ENCODE measurements at regions not wholly inside any gene's neighbourhood (a gene's known extent, or its start where the extent isn't known, plus 50 kb on each side); places are given as distances from the start of the nearest gene placed in this dataset.
"Not testable (repeated sequence)": the region's sequence is repeated elsewhere in the genome, so short reads cannot be mapped to it uniquely, and the experiment has no call there.

DNA sequence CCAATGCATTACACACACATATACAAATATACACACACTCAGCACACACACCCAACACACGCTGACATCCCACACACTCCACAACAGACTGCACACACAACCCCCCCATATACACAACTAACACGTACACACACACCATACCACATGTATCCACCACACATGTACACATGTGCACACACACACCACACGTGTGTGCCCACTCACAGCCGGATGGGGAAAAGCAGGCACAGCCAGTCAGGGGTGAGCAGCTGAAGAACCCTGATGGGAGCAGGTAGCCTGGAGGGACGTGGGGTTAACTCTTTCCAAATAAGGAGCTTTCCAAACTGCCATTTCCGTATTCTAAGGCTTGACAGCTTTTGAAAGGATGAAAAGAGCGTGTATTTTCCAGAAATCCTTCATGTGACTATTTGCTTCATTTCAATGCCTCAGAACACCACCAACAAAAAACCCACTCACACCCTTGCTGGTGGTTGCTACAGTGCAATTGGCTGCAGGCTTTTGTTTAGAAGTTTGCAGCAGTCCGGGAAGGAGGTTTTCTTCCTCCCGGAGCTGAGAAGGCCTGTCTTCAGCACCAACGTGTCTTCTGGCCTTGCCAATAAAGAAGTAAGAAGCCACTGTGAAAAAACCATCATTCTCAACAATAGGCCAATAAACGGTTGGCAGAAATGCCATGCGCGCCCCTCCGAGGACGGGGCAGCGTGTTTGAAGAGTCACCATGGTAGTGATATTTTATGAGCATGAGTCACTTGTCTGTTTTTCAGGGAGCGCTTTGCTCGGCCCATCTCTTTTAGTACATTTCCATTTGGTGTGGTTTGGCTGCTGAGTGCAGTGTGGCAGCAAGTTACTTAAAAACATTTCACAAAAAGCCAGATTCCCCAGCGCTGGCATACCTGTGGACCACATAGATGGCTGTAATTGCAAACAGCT, 131.3 kb upstream of the GMDS start:
- no peak for DNase-seq (ENCODE audit: low read depth)

- DNase-seq (ENCODE audit: low read depth): no peak
These were observed 130.0 kb upstream of the GMDS start for GRCh38 chr6:2375443-2375842.

- no peak for DNase-seq (ENCODE audit: low read depth)
These were observed 124.2 kb upstream of the GMDS start for GRCh38 chr6:2369606-2370005.

DNA sequence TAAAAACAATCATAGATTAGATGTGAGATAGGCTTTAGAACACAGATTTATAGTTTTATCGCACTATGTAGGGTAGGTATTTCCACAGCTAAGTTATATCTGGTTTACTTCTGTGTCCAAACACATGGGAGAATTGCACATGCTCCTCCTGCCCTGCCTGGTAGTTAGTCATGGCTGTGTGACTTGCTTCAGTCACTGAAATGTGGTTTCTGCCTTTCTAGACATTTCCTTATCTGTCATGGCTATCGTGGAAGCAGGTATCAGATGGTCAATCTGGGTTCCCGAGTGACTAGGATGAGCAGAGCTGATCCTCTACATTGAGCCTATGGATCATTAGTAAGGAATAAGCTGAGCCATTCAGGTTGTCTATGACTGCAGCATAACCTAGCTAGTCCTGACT, 117.8 kb upstream of the GMDS start:
- DNase-seq (ENCODE audit: low read depth): no peak

- DNase-seq (ENCODE audit: low read depth): no peak
These were observed 115.8 kb upstream of the GMDS start for GRCh38 chr6:2361195-2361594.

- no peak for DNase-seq (ENCODE audit: low read depth)
These were observed 115.3 kb upstream of the GMDS start for GRCh38 chr6:2360716-2361115.

DNA sequence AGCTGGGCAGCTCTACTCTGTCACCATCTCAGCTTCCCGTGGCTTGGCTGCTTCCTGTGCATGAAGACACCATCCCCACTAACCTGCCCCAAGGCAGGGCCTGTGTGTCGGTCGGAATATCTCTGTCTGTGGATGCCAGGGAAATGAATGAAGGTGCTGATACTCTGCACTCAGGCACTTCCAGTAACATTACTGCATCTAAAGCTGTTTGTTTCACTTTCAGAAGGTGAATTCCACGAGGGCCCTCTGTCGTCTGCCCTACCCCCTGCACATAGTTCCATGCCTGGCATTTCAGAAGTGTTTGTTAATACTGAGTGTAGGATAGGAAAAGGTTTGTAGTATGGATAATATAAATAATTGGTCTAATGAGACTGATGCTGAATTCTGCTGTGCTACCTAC, 114.7 kb upstream of the GMDS start:
- no peak for DNase-seq (ENCODE audit: low read depth)

DNA sequence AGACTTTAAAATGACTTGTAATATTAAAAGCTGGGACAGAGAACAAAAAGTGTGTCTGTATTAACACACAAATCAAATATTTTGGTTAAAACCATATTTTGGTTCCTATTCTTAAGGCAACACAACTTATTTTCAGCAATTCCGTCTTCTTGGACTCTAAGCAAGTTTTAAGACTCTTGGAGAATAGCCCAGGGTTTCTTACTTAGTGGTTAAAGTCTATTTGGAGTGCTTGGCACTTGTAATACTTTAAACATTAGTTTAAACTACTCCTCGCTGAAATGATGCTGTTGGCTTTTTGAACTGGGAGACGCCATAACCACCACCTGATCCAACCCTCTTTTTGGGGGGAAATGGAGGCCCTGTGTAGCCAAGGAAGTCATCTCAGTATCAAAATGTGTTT, 109.7 kb upstream of the GMDS start:
- no peak for DNase-seq (ENCODE audit: low read depth)

DNA sequence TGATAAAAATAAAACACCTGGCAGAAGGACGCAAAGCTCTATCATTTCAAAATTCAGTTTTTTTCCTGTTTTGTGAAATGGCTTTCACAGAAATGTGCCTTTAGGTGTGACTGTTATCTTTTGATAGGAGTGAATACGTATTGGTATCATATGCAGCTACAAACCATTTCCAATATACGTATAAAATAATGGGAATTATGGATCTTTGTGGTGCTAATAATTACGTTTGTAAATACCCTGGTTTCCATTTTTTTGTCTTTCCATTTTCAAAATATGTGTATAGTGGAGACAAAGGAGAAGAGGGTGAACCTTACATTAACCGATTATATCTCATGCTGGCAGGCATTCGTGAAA, 108.7 kb upstream of the GMDS start:
- DNase-seq (ENCODE audit: low read depth): no peak

DNA sequence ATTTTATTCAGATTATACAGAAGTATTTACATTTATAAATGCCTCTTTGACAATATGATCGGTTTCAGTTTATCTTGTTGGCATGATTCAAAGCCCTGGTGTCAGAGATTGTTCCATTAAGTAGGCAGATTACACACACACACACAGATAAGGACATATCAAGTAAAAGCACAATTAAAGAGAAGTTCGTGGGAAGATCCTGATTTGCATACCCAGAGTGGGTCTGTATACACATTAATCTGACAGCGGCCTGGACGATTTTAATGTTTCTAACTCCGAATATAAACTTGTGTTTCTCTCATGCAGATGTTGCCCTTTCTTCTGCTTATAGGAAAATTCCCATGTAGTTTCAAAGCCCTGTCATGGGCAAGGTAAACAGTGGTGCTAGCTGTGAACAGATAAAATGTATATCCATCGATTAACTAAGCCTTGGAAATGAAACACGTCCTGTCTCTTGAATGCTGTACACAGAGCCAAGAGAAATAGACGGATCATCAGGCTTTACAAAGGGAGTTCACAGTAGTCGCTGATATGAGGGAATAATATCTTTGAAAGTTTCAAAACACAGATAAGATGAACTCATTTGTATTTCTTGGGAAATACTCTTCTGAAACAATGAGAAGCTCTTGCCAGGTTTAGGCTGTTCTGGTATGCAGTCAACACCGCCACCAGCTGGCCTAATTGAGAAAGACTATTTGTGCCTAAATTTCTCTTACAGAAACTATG, 108.2 kb upstream of the GMDS start:
- peak; percentile 13 for DNase-seq (ENCODE audit: low read depth)

DNA sequence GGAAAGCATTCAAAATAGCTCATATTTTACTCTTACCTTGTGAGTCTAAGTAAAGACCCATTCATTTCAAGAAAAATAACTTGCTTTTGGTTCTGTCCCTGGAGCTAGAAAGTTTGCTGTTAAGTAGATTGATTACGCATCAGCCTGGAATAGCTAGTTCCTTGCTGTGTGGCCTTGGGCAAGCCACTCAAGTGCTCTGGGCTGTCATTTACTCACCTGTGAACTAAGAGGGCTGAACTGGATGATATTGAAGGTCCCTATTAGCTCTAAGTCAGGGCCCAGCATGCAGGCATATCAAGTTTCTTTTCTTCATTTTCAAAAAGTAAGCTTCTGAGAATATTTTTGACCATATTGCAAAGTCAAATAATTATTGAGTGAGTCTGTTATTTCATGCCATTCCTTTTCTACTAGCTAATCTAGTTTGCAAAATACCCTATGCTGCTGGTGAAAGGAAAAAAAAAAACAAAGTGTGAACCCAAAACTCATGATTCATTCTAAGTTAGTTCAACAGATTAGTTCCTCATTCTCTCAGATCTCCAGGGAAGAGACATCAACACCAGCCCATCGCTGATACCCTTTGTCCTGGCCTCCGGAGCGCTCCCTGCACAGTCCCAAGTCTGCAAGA, 106.5 kb upstream of the GMDS start:
- no peak for DNase-seq (ENCODE audit: low read depth)

GRCh38 chr6:2351090-2351489, 105.7 kb upstream of the GMDS start:
- no peak for DNase-seq (ENCODE audit: low read depth)

- DNase-seq (ENCODE audit: low read depth): no peak
These were observed 100.7 kb upstream of the GMDS start for GRCh38 chr6:2346078-2346477.

- no peak for DNase-seq (ENCODE audit: low read depth)
These were observed 99.0 kb upstream of the GMDS start for GRCh38 chr6:2344319-2344905.

DNA sequence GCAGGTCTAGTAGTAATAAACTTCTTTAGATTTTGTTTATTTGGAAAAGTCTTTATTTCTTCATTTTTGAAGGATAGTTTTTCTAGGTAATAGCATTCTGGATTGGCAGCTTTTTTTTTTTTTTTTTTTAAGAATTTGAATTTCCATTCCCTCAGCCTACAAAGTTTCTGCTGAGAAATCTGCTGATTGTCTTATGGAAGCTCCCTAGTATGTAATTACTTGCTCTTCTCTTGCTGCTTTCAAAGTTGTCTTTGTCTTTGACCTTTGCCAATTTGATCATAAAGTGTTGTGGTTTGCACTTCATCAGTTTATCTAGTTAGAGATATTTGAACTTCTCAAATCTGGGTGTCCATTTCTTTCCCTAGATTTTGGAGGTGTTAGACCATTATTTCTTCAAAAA, 82.2 kb upstream of the GMDS start:
- DNase-seq (ENCODE audit: low read depth): no peak

DNA sequence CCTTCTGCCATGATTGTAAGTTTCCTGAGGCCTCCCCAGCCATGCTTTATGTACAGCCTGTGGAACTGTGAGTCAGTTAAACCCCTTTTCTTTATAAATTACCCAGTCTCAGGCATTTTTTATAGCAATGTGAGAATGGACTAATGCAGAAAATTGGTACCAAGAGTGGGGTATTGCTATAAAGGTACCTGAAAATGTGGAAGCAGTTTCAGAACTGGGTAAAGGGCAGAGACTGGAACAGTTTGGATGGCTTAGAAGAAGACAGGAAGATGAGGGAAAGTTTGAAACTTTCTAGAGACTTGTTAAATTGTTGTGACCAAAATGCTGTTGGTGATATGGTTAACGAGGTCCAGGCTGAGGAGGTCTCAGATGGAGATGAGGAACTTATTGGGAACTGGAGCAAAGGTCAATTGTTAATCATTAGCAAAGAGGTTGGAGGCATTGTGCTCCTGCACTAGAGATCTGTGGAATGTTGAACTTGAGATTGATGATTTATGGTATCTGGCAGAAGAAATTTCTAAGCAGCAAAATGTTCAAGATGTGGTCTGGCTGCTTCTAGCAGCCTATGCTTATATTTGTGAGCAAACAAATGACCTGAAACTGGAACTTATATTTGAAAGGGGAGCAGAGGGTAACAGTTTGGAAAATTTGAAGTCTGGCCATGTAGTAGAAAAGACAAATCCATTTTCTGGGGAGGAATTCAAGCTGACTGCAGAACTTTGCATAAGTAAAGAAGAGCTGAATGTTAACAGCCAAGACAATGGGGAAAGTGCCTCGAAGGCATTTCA, 79.0 kb upstream of the GMDS start:
- no peak for DNase-seq (ENCODE audit: low read depth)

- not testable (repeated sequence) for DNase-seq (ENCODE audit: low read depth)
These were observed 72.1 kb upstream of the GMDS start for GRCh38 chr6:2317498-2317897.

DNA sequence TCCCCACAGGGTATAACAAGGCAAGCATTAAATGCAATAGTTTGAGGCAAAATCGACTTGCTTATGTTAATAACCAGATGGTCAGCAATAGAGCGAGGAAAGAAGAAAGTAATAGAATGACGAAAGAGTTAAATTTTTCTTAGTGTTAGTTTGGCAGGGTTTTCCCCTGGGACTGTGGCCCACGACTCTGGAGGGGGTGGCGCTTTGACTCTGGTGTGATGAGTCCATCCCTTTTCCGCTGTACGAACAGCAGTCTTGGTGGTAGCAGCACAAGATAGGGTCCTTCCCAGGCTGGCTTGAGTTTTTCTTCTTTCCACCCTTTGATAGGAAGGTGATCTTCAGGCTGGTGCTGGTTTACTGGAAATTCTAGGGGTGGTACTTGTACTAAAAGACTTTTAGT, 69.2 kb upstream of the GMDS start:
- no peak for DNase-seq (ENCODE audit: low read depth)

DNA sequence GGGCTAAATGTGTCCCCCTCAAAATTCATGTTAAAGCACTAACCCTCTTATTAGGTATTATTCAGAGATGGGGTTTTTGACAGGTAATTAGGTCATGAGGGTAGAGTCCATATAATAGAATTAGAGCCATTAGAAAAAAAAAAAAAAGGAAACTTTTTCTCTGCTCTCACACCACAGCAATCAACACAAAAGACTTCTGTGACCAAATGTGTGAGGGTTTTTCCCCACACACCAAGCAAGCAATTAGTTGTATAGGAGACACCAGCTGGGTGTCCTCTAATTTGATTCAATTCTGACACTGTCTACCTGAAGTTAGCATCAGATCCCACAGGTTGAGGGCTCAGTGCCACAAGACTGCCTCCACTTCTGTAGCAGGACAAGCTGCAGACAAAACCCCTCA, 64.6 kb upstream of the GMDS start:
- no peak for DNase-seq (ENCODE audit: low read depth)

GRCh38 chr6:2309122-2309521, 63.7 kb upstream of the GMDS start:
- DNase-seq (ENCODE audit: low read depth): no peak

- DNase-seq (ENCODE audit: low read depth): no peak
These were observed 62.4 kb upstream of the GMDS start for GRCh38 chr6:2307799-2308198.

DNA sequence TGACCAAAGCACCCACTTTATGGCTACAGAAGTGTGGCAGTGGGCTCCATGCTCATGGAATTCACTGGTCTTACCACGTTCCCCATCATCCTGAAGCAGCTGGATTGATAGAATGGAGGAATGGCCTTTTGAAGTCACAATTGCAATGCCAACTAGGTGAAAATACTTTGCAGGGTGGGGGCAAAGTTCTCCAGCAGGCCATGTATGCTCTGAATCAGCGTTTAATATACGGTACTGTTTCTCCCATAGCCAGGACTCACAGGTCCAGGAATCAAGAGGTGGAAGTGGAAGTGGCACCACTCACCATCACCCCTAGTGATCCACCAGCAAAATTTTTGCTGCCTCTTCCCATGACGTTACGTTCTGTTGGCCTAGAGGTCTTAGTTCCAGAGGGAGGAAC, 60.5 kb upstream of the GMDS start:
- no peak for DNase-seq (ENCODE audit: low read depth)

Measured in stimulated activated CD8-positive, alpha-beta memory T cell treated with anti-CD3 and anti-CD28 coated beads, Interleukin-12 subunit alpha, Interleukin-12 subunit beta, amount 100 ng/mL, for 1 hour (primary cell).